Choroid plexus epithelial cell (primary cell): ENCODE measurements at regions not wholly inside any gene's neighbourhood (a gene's known extent, or its start where the extent isn't known, plus 50 kb on each side); places are given as distances from the start of the nearest gene placed in this dataset.

Experiments used
- DNase-seq: peaks from one replicate; pipeline ENCODE4 v3.0.0-alpha.2; 2010; ENCODE audit warnings: low read depth
- H3K4me3 ChIP-seq: 2 replicates; pipeline ENCODE4 v1.5.1; 2011; ENCODE audit warnings: low read depth, mild to moderate bottlenecking, control low read depth, low read length, moderate library complexity
- CTCF ChIP-seq: conservative IDR thresholded peaks from 2 replicates; pipeline ENCODE4 v1.5.1; 2011; ENCODE audit warnings: low read depth, mild to moderate bottlenecking, control low read depth, inconsistent platforms, low read length, moderate library complexity

GRCh38 chr13:85099245-85099644 lies 700.0 kb downstream of the SLITRK6 start:
- no peak for DNase-seq
- no peak for TF ChIP-seq CTCF
- H3K4me3 ChIP-seq: no peak overlapping the region

- TF ChIP-seq CTCF: no peak
- H3K4me3 ChIP-seq: no peak overlapping the region
- no peak for DNase-seq
Measured at GRCh38 chr13:85095418-85096272, 703.6 kb downstream of the SLITRK6 start.

- DNase-seq: peak; percentile 89
- no peak overlapping the region for H3K4me3 ChIP-seq
- no peak for TF ChIP-seq CTCF
Measured at GRCh38 chr13:85093808-85094207, 705.4 kb downstream of the SLITRK6 start.

- no peak for TF ChIP-seq CTCF
- DNase-seq: peak; percentile 12
- no peak overlapping the region for H3K4me3 ChIP-seq
Measured at GRCh38 chr13:85091631-85092234, 707.5 kb downstream of the SLITRK6 start.

- no peak for TF ChIP-seq CTCF
- H3K4me3 ChIP-seq: no peak overlapping the region
- no peak for DNase-seq
Measured at GRCh38 chr13:85089186-85089585, 710.0 kb downstream of the SLITRK6 start.

GRCh38 chr13:85080691-85081090 lies 718.5 kb downstream of the SLITRK6 start:
- DNase-seq: no peak
- no peak overlapping the region for H3K4me3 ChIP-seq
- no peak for TF ChIP-seq CTCF
